HG02623 (cell line): ENCODE measurements at regions not wholly inside any gene's neighbourhood (a gene's known extent, or its start where the extent isn't known, plus 50 kb on each side); places are given as distances from the start of the nearest gene placed in this dataset.

ENCODE experiments used
- ATAC-seq: cut with Tn5 transposase; IDR thresholded peaks from one replicate; pipeline ENCODE4 v1.9.1; 2021; ENCODE audit warnings: moderate library complexity; ENCODE audit not compliant: unreplicated experiment

DNA sequence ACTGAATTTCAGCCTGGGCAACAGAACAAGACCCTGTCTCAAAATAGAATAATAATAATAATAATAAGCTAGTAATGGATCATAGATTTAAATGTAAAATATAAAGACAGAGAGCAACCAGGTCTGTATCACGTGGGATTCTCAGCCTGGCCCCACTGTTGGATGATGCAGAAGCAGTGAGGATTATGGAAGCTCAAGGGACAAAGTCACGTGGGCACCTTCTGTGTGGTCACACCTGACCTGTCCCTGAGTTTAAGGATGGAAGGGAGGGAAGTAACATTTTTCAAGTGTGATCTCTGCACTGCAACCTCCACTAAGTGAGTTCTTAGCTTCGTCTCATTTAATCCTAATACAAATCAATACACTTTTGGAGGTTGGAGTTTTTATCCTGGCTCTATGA is 212.5 kb upstream of the IER5L start:
- no peak for ATAC-seq

DNA sequence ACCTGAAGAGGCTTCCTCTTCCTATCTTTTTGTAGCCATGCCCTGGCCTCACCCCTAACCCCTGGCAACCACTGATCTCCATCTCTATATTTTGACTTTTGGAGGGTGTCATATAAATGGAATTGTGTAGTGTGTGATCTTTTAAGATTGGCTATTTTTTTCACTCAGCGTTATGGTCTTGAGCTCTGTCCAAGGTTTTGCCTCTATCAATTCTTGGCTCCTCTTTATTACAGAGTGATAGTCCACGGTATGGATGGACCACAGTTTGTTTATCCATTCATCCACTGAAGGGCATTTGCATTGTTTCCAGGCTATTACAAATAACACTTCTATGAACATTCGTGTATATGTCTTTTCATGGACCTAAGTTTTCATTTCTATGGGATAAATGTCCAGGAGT is 209.8 kb upstream of the IER5L start:
- no peak for ATAC-seq

DNA sequence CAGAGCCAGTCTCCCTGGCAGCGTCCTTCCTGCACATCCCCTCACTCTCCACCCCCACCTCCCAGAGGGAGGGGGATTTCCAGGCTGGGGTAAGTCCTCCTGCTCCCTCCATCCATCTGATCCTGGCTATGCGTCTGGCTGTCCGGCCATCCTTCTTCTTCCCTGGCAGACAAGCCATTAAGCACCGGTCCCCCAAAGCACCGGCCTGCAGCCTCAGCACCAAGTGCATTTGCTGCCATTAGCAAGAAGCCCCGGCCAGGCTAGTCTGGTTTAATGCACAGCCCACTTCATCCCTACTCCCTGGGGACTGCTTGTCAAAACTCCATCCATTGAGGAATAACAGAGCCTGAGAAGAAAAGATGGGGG is 208.7 kb upstream of the IER5L start:
- ATAC-seq = no peak

DNA sequence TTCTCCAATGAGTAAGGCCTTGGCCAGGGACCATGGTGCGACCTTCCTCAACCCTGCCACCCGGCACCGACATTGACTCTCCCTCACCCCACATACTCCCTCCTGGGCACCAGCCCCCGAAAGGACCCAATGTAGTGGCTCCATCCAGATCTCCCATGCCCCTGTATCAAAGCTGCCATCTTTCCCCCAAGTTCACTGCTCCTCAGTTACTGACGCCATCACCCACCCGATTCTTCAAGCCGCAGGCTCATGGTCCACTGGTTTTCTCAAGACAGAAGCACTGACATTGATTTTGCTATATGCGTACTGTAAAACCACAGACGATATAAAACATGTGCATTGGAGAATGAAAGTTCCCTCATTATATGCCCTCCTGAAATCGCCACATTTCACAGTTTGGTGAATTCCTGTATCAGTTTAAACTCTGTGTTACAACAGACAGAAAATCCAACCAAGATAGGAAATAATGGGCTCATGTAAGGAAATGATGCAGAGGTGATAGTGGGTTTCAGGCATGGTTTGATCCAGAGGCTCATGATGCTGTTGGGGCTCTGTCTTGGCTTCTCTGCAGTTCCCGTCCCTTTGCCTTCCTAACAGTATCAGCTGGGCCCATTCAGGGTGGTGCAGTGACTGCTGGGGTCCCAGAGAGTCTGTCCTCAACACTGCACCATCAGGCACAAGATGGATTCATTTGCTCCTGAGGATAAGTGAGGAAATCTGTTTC is 207.3 kb upstream of the IER5L start:
- ATAC-seq = no peak

DNA sequence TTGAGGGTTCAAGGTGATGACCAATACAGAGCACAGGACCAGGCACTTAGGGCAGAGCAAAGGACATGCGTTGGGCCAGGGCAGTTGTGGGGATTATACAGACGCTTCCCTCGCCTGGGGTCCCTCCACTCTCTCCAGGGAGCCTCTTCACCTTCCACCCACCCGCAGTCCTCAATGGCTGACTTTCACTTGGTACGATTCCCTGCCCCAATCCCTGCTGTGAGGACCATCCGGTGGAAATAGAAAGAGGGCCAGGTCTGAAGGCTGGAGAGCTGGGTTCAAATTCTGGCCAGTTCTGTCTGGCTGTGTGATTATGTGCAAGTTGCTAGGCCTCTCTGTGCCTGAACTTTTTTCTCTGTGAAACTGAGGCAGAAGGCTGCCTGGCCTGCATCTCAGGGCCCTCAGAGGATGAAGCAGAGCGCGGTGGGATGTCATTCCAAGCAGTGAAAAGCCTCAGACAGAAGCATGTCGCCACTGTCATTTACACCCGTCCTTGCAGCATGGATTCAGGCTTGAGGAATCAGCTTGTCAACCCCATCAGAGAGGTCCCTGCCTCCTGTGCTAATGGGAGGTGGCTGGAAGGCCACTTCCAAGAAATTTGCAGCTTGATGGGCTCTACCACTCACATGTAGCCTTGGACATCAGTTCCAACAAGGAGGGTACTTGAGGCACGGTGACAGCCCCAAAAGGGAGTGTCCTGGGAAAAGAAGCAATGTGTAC is 206.6 kb upstream of the IER5L start:
- no peak for ATAC-seq

DNA sequence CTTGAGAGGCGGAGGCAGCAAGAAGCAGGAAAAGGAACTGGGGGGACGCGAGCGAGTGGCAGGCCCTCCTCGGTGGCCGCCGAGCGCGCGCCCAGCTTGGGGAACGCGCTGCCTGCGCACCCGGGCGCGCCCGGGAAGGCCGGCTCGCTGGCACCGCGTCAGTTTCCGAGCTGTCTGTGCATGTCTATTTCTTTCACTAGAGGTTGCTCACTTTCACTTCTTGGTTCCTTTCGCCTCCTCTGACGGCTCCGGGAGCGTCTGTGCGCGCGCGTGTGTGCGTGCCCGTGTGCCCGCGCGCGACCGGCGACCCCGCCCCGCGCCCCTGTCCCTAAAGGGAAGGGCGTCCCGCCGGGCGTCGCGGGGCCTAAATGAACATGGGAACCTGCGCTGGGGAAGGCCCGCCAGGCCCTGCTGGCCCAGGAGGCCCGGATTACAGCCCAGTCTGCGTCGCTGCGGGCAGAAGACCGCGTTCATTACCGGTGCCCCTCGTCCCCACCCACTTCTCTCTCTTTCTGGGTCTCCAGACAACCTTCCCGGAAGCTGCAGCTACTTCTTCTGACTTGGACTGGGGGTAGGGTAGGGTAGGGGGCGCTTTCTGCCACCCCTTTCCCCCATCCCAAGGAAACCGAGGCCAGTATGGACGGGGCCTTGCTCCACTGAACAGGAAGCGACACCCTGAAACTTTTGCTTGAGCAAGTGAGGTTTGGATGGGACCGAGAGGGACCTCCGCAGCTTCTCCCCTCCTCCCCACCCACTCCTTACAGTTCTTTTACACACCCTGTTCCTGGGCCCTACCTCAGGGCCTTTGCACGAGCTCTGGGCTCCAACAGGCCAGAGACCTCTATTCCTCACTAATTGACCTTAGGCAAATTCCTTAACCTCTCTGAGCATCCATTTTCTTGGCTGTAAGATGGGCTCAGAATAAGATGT is 205.8 kb upstream of the IER5L start:
- peak; percentile 64 for ATAC-seq

DNA sequence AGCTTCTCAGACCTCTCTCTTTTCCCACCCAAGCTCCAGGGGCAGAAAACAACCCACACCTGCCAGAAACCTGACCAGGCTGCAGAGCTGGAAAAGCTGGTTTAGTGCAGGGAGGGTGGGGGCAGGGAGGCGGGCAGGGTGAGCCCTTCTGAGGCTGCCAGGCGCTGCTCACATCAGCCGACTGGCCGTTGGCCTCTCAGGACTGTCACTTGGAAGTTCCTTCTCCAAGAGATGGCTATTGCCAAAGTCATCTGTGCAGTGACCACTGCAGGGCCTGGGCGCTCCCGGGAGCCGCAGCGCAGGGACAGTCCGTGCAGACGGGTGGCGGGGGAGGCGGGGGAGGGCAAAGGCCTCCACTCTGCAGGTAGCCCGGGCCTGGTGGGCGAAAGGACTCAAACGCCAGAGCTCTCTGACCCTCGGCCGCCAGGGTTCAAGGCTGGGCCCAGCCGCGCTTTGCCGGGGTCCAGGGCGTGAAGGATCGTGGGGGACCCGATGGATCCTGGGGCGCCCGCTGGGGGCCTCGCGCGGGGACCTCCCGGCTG is 205.0 kb upstream of the IER5L start:
- ATAC-seq = peak; percentile 13

DNA sequence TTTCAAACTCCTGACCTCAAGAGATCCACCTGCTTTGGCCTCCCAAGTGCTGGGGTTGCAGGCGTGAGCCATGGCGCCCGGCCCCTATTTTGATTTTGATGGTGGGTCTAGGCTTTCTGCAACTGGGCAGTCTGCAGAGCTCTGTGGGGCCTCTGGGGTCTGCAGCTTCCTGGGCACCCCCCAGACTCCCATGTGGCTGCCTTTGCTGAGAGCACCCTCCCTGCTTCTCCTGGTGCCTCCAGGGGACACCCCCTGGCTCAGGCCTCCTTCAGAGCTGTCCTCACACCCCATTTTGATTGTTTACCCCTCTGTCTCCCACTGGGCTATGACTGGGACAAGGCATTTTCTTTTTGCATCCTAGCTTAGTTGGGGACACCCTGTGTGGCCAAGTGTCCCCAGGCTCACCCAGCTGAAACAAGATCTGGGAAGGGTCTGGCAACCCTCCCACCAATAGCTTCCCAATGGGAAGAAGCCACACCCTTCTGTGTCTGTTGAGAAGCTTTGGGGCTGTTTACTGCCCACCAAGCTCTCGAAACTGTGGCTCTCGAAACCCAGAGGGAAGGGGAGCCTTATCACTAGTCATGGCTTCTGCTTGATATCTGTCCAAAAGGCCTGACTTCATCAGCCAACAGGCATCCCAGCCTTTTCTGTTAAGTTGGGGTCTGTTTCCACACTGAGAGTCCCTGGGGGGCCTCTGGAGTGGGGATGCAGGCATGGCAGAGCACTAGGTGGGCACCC is 204.4 kb upstream of the IER5L start:
- ATAC-seq = no peak

DNA sequence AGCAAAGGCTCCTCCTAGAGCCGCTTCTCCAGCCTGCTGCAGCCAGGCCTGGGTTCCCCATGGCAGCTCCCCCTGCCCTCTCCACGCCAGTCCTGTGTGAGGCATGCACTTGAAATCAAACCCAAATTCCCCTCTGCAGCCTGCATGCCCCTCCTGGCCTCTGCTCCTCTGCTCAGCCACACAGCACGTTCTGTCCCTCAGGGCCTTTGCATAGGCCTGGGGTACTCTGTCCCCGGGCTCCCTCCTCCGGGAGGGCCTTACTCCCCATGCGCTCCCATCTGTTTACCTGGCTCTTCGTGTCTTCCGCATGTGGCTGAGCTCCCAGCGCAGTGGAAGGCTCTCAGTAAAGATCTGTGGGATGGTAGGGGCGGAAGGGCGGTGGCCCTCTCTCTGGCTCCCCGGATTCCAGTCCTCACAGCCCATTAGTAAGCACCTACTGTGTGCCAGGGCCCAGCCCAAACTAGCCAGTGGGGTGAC is 203.5 kb upstream of the IER5L start:
- no peak for ATAC-seq

DNA sequence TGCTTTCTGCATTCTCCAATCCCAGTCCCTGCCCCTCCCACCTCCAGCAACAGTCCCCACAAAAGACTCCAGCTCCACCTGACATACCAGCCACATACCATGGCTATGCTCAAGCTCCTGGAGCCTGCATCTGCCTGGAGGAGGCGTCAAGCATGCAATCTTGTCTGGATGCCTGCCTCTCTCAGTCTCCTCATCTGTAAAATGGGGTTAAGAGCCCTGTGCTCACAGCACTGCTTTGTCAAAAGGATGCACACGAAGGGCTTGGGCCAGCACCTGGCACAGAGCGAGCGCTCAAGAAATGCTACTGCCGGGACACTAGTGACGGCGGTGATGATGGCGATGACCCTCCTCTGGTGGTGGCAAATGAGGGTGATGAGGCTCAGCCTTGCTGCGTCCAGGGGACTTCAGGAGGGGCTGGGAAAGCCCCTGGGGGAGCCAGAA is 202.9 kb upstream of the IER5L start:
- ATAC-seq = no peak

DNA sequence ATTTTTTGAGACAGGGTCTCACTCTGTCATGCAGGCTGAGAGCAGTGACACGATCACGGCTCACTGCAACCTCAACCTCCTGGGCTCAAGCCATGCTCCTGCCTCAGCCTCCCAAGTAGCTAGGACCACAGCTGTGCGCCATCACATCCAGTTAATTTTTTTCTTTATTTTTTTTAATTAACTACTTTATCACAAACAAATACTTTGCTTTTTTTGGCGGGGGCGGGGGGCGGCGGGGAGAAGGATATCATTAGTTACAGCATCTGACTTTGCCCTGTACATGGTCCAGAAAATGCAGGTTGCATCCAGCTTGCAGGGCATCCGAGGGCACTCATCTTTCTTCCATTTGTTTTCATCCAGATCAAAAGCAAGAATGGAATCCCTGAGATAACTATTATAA is 201.8 kb upstream of the IER5L start:
- ATAC-seq = no peak

DNA sequence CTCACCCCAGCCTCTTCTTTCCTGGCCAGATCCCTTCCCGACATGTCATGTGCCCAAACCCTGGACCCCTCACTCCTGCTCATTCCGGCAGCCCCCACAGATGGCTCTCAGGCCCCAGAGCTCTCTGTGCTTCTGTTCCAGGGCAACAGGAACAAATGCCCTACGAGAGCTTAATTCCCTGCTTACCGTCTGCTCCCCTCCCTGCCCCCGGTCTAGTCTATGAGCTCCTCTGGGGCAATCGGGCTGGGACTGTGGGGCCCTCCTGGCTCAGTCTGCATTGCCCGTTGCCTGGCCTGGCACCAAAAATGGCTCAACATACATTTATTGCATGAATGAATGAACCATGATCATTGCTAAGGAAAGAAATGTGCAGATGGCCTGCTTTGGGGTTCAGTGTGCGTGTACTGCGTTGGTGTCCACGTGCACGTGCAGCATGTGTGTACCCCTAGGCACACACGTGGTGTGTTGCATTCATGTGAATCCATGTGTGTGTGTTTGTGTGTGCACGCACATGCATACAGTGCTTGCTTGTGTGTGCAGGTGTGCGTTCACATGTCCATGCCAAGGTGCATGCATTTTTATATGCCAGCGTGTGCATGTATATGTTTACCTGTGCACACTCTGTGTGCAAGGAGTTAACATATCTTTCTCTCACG is 201.2 kb upstream of the IER5L start:
- ATAC-seq = no peak

DNA sequence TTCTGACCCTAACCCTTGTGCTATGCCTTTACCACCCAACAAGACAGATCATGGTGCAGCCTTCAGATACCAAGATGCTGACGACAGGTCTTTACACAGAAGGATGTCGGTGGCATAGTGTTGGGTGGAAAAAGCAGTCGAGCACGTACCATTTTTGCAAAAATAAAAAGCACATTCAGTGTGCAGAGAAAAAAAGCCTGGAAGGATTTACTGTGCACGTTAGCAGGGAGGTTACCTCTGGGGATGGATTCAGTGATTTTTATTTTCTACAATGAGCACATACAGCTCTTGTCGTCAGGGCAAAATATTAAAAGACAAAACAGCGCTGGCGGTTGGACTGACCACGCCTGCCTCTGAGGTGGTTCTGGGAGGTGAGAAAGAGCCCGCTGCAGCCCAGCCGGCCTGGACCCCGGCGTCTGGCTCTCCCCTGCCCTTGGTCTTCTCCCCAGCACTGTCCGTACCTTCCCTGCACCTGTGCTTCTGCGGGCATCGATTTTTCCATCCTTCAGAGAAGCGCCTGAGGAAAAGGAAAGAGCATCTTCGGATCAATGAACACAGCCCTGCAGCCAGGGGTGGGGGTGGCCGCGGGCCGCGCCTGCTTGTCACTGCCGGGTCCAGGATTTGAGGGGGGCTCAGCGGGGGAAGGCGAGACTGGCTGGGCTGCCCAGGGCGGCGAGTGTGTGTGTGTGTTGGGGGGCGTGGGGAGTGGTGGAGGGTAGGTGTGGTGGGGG is 200.0 kb upstream of the IER5L start:
- ATAC-seq = no peak

DNA sequence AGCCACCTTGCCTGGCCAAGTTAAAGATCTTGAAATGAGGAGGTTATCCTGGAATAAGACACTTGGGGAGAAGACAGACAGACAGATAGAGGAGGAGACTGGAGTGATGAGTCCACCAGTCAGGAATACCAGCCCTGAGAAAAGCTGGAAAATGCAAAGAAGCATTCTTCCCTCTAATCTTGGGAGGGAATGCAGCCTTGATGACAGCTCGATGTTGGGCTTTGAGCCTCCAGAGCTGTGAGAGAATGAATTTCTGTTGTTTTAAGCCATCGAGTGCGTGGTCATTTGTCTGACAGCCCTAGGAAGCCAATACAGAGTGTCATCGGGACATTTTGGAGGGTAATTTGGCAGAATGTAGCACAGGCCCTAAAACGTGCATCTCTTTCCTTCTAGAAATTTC is 199.1 kb upstream of the IER5L start:
- no peak for ATAC-seq

DNA sequence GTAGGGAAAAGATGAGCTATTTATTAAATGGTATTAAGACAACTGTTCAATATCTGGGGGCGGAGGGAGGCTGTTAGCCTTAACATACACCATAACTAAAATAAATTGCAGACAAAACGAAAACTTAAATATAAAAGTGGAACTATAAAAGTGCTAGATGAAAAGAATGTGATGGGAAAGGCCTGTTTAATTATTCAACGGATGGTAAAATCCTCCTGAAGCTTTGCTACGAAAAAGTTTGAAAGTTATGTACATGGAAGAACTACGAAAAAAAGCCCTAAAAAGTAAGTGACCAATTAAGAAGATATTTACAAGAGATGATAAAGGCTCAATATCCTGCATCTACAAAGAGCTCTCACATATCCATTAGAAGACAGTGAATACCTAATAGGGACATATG is 197.8 kb upstream of the IER5L start:
- ATAC-seq = no peak

DNA sequence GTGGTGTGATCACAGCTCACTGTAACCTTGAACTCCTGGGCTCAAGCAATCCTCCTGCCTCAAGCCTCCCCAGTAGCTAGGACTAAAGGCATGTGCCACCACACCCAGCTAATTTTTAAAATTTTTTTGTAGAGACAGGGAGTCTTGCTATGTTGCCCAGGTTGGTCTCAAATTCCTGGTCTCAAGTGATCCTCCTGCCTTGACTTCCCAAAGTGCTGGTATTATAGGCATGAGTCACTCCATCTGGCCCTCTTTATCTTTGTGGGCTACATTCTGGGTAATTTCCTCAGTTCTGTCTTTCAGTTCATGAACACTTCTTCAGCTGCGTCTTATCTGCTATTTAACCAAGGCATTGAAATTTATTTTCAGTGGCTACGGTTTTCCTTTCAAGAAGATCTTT is 196.6 kb upstream of the IER5L start:
- no peak for ATAC-seq

DNA sequence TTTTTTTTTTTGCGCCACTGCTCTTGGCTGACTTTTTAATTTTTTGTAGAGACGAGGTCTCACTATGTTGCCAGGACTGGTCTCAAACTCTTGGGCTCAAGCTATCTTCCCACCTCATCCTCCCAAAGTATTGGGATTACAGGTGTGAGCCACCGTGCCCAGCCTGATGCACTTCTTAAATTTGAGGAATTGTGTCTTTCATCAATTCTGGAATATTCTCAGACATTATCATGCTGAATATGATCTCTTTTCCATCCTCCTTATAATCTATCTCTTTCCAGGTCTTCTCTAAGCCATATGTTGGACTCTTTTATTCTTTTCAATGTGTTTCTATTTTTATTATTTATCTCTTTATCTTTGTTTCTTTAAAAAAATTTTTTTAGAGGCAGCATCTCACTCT is 196.2 kb upstream of the IER5L start:
- ATAC-seq = no peak

DNA sequence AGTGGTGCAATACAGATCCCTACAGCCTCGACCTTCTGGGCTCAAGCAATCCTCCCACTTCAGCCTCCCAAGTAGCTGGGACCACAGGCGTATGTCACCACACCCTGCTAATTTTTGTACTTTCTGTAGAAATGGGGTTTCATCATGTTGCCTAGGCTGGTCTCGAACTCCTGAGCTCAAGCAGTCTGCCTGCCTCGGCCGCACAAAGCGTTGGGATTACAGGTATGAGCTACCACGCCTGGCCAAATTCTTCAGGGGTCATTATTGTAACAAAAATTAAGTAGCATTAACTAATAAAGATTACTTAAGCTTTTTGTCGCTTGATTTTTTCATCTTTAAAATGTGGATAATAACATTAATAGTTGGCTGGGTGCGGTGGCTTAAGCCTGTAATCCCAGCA is 195.3 kb upstream of the IER5L start:
- no peak for ATAC-seq

DNA sequence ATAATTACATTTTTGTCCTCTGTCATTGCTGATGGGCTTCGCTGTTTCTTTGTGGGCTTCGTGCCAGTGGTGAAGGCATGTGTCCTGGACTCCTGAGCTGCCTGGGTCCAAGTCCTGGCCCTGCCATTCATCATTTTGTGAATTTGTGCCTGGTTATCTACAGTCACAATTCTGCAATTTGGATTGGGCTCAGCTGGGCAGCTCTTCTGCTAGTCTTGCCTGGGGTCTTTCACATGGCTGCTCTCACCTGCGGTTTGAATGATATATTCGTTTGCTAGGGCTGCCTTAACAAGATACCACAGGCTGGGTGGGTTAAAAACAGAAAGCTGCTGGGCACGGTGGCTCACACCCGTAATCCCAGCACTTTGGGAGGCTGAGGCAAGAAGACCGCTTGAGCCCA is 192.7 kb upstream of the IER5L start:
- ATAC-seq = no peak
